HG03354 (cell line): ENCODE measurements at regions not wholly inside any gene's neighbourhood (a gene's known extent, or its start where the extent isn't known, plus 50 kb on each side); places are given as distances from the start of the nearest gene placed in this dataset.

Experiments
- ATAC-seq: cut with Tn5 transposase; IDR thresholded peaks from one replicate; pipeline ENCODE4 v1.9.1; 2021; ENCODE audit warnings: mild to moderate bottlenecking; ENCODE audit not compliant: unreplicated experiment, poor library complexity, severe bottlenecking

GRCh38 chr6:138000941-138001340 is 106.3 kb downstream of the PERP start:
- ATAC-seq = no peak

- ATAC-seq = no peak
Observed at GRCh38 chr6:138001750-138002349, 105.4 kb downstream of the PERP start.

- ATAC-seq = no peak
Observed at GRCh38 chr6:138004430-138005287, 102.6 kb downstream of the PERP start.

- ATAC-seq = no peak
Observed at GRCh38 chr6:138005846-138006245, 101.4 kb downstream of the PERP start.

- no peak for ATAC-seq
Observed at GRCh38 chr6:138007014-138007472, 100.2 kb downstream of the PERP start.

GRCh38 chr6:138008791-138009190 is 98.4 kb downstream of the PERP start:
- ATAC-seq = no peak

- ATAC-seq = no peak
Observed at GRCh38 chr6:138011413-138011812, 95.8 kb downstream of the PERP start.

- no peak for ATAC-seq
Observed at GRCh38 chr6:138012682-138013081, 94.5 kb downstream of the PERP start.

GRCh38 chr6:138013959-138014358 is 93.3 kb downstream of the PERP start:
- no peak for ATAC-seq

- ATAC-seq = no peak
Observed at GRCh38 chr6:138017166-138017757, 90.0 kb downstream of the PERP start.

- no peak for ATAC-seq
Observed at GRCh38 chr6:138018297-138018696, 88.9 kb downstream of the PERP start.

- no peak for ATAC-seq
Observed at GRCh38 chr6:138025528-138025978, 81.7 kb downstream of the PERP start.

GRCh38 chr6:138026342-138026741 is 80.9 kb downstream of the PERP start:
- ATAC-seq = no peak

- ATAC-seq = no peak
Observed at GRCh38 chr6:138028893-138029292, 78.3 kb downstream of the PERP start.

GRCh38 chr6:138030872-138031271 is 76.3 kb downstream of the PERP start:
- no peak for ATAC-seq

- no peak for ATAC-seq
Observed at GRCh38 chr6:138031417-138031816, 75.8 kb downstream of the PERP start.

GRCh38 chr6:138031850-138032249 is 75.4 kb downstream of the PERP start:
- no peak for ATAC-seq

- no peak for ATAC-seq
Observed at GRCh38 chr6:138032571-138032970, 74.6 kb downstream of the PERP start.

- no peak for ATAC-seq
Observed at GRCh38 chr6:138034229-138034628, 73.0 kb downstream of the PERP start.

- no peak for ATAC-seq
Observed at GRCh38 chr6:138035070-138035469, 72.1 kb downstream of the PERP start.

GRCh38 chr6:138036111-138036510 is 71.1 kb downstream of the PERP start:
- ATAC-seq = no peak
